CD14-positive monocyte (primary cell): ENCODE measurements at regions not wholly inside any gene's neighbourhood (a gene's known extent, or its start where the extent isn't known, plus 50 kb on each side); places are given as distances from the start of the nearest gene placed in this dataset.

Source experiments
- DNase-seq, 3 donors: peaks; one replicate each; pipeline ENCODE4 v3.0.0-alpha.2; 2011 to 2022
- H2AFZ ChIP-seq: 2 replicates; pipeline ENCODE4 v1.6.0; 2012; ENCODE audit warnings: mild to moderate bottlenecking, low read depth, low read length, inconsistent platforms; ENCODE audit not compliant: insufficient read depth, poor library complexity, severe bottlenecking
- H3K27ac ChIP-seq, 2 donors: 1 replicate in 1 of 2; 2 replicates in 1 of 2; pipeline ENCODE4 v1.5.1; 2012 to 2013; ENCODE audit warnings: low read length in 2 of 2, control low read depth in 1 of 2, inconsistent platforms in 1 of 2, low read depth in 1 of 2, mild to moderate bottlenecking in 1 of 2
- H3K27me3 ChIP-seq, 2 donors: one replicate each; pipeline versions ENCODE4 v1.6.0 to v1.6.1; 2011 to 2013; ENCODE audit warnings: low read length in 2 of 2; ENCODE audit not compliant: control insufficient read depth in 2 of 2, insufficient read depth in 2 of 2
- H3K36me3 ChIP-seq, 2 donors: replicated peaks in 1 of 2; 1 replicate in 1 of 2; 2 replicates in 1 of 2; pipeline versions ENCODE4 v1.5.1 to v1.6.1; 2012 to 2013; ENCODE audit warnings: low read length in 2 of 2, control low read depth in 1 of 2, inconsistent platforms in 1 of 2, mild to moderate bottlenecking in 1 of 2; ENCODE audit not compliant: insufficient read depth in 2 of 2, control insufficient read depth in 1 of 2
- H3K4me1 ChIP-seq, 2 donors: 1 replicate in 1 of 2; 2 replicates in 1 of 2; pipeline versions ENCODE4 v1.5.1 to v1.6.1; 2012 to 2013; ENCODE audit warnings: low read length in 2 of 2, control low read depth in 1 of 2, inconsistent platforms in 1 of 2, mild to moderate bottlenecking in 1 of 2, moderate library complexity in 1 of 2; ENCODE audit not compliant: insufficient read depth in 2 of 2, control insufficient read depth in 1 of 2
- H3K4me2 ChIP-seq: replicated peaks from 2 replicates; pipeline ENCODE3; 2012; ENCODE audit warnings: low read length, moderate library complexity, mild to moderate bottlenecking; ENCODE audit not compliant: poor library complexity, severe bottlenecking; ENCODE audit errors: extremely low read depth
- H3K4me3 ChIP-seq, 3 experiments: fragments of 200-600 bp in 1 of 3; sonication (generic) in 1 of 3; replicated peaks in 1 of 3; 1 replicate in 2 of 3; 2 replicates in 1 of 3; pipeline ENCODE4 v1.5.1; 2011 to 2013; ENCODE audit warnings: low read length in 3 of 3, mild to moderate bottlenecking in 3 of 3, control low read depth in 2 of 3, low read depth in 2 of 3, inconsistent platforms in 1 of 3, moderate library complexity in 1 of 3
- H3K79me2 ChIP-seq: 2 replicates; pipeline ENCODE4 v1.6.0; 2012; ENCODE audit warnings: mild to moderate bottlenecking, control low read depth, inconsistent platforms, low read length, moderate library complexity; ENCODE audit not compliant: insufficient read depth
- H3K9ac ChIP-seq: 2 replicates; pipeline ENCODE4 v1.6.0; 2017; ENCODE audit warnings: low read length, mild to moderate bottlenecking; ENCODE audit not compliant: insufficient read depth, poor library complexity, severe bottlenecking
- H3K9me3 ChIP-seq, 2 donors: replicated peaks in 1 of 2; 1 replicate in 1 of 2; 2 replicates in 1 of 2; pipeline versions ENCODE4 v1.5.1 to v1.6.1; 2012 to 2013; ENCODE audit warnings: low read length in 2 of 2, control low read depth in 1 of 2; ENCODE audit not compliant: control insufficient read depth in 1 of 2, insufficient read depth in 1 of 2
- H4K20me1 ChIP-seq: 2 replicates; pipeline ENCODE4 v1.6.0; 2012; ENCODE audit warnings: mild to moderate bottlenecking, low read length, control low read depth, moderate library complexity; ENCODE audit not compliant: insufficient read depth
- H3K27ac Mint-ChIP-seq, 7 donors: one replicate each; pipeline ENCODE4 v1.8.0; 2020; ENCODE audit warnings: mild to moderate bottlenecking in 7 of 7, mixed read lengths in 7 of 7, moderate library complexity in 6 of 7, inconsistent platforms in 2 of 7
- H3K27me3 Mint-ChIP-seq, 3 donors: one replicate each; pipeline ENCODE4 v1.8.0; 2021 to 2022; ENCODE audit warnings: low read depth in 3 of 3, mild to moderate bottlenecking in 3 of 3, mixed read lengths in 3 of 3, moderate library complexity in 3 of 3, inconsistent platforms in 1 of 3
- H3K36me3 Mint-ChIP-seq, 2 donors: one replicate each; pipeline ENCODE4 v1.8.0; 2020; ENCODE audit warnings: mixed read lengths in 2 of 2, inconsistent platforms in 1 of 2, mild to moderate bottlenecking in 1 of 2
- H3K4me1 Mint-ChIP-seq: one replicate; pipeline ENCODE4 v1.8.0; 2020; ENCODE audit warnings: mild to moderate bottlenecking, mixed read lengths
- H3K4me3 Mint-ChIP-seq, 2 donors: one replicate each; pipeline ENCODE4 v1.8.0; 2020; ENCODE audit warnings: mild to moderate bottlenecking in 2 of 2, mixed read lengths in 2 of 2, moderate library complexity in 1 of 2
- H3K9me3 Mint-ChIP-seq, 7 donors: one replicate each; pipeline ENCODE4 v1.8.0; 2020 to 2022; ENCODE audit warnings: mixed read lengths in 7 of 7, mild to moderate bottlenecking in 6 of 7, moderate library complexity in 6 of 7, inconsistent platforms in 2 of 7
- WGBS: methylation state at CpG from one replicate; pipeline ENCODE4 v1.1.5; 2013; ENCODE audit warnings: missing lambda C conversion rate; ENCODE audit not compliant: insufficient coverage; 5-methylcytosine and 5-hydroxymethylcytosine counted together
- intact Hi-C, 2 donors: fragments of 100-400 bp; cut with micrococcal nuclease; formaldehyde crosslinking; loops; one replicate each; pipeline versions ENCODE4 v1.15.0 to v1.15.1; 2023
- TF ChIP-seq, protein P1 (sequence below): fragments of 200-600 bp; IDR thresholded peaks from one replicate; pipeline ENCODE4 v1.8.0; 2022; ENCODE audit warnings: antibody characterized with exemption, mild to moderate bottlenecking

DNA sequence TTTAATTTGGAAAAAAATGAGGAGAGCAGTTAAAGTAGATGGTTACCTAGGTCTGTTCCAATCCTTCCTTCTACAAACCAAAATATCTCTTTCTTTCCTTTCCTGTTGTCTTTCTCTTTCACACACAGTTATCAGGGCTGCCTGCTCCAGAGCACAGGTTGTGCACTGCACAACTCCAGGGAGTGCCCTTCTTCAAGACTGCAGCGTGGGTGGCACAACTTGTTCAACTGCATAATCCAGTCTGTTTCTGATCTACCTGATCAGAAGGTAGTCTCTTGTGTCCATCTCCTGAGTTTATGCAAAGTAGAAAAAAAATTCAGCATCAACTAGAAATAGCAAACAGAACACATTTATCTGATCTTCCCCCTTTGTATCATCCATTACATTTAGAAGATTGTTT lies 78.1 kb upstream of the COL13A1 start:
- no peak for DNase-seq
- no peaks in the 10 kb centered on the region for H3K36me3 ChIP-seq
- no peaks in the 10 kb centered on the region for H4K20me1 ChIP-seq
- Mint-ChIP-seq H3K9me3 (peaks cover 0 to 7% (median 2%) of the 10 kb centered on the region in 7 donors), H3K27me3 (peaks cover 5 to 10% (median 6%) of the 10 kb centered on the region in 3 donors), H3K4me1 (no peaks in the 10 kb centered on the region), H3K27ac (no peak overlapping the region), H3K4me3 (no peak overlapping the region), H3K36me3 (no peaks in the 10 kb centered on the region)
- H2AFZ ChIP-seq = no peak overlapping the region
- H3K27ac ChIP-seq = no peak overlapping the region
- H3K27me3 ChIP-seq = no peaks in the 10 kb centered on the region
- H3K9ac ChIP-seq = no peak overlapping the region
- H3K4me2 ChIP-seq = no peak overlapping the region
- H3K9me3 ChIP-seq = peaks cover 0 to 7% of the 10 kb centered on the region in 2 donors
- no peak overlapping the region for H3K4me3 ChIP-seq
- H3K4me1 ChIP-seq = no peaks in the 10 kb centered on the region
- H3K79me2 ChIP-seq = no peaks in the 10 kb centered on the region
- intact Hi-C loops = no loop called here
- TF ChIP-seq, protein P1, sequence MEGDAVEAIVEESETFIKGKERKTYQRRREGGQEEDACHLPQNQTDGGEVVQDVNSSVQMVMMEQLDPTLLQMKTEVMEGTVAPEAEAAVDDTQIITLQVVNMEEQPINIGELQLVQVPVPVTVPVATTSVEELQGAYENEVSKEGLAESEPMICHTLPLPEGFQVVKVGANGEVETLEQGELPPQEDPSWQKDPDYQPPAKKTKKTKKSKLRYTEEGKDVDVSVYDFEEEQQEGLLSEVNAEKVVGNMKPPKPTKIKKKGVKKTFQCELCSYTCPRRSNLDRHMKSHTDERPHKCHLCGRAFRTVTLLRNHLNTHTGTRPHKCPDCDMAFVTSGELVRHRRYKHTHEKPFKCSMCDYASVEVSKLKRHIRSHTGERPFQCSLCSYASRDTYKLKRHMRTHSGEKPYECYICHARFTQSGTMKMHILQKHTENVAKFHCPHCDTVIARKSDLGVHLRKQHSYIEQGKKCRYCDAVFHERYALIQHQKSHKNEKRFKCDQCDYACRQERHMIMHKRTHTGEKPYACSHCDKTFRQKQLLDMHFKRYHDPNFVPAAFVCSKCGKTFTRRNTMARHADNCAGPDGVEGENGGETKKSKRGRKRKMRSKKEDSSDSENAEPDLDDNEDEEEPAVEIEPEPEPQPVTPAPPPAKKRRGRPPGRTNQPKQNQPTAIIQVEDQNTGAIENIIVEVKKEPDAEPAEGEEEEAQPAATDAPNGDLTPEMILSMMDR = no peak
- WGBS = 100% methylated on average over 1 of the region's 1 CpG

DNA sequence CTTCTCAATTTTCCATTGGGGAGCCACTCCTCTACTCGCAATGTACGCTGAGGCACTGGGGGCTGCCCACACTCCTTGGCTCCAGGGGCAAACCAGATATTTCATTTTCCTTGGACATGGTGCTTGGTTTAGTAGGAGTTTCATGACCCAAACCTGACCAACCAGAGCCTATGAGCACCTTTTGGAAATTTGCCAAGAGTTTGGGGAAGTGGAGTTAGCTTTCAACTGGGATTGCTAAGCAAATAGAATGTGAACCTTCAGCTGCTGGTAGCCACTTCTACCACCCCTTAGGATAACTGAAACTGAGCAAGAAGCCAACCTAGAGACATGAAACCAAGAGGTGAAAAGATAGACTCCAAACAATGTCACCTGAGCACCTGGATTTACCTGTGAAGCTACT lies 74.9 kb upstream of the COL13A1 start:
- no peak overlapping the region for H3K4me3 Mint-ChIP-seq
- no peaks in the 10 kb centered on the region for H3K79me2 ChIP-seq
- H2AFZ ChIP-seq = no peak overlapping the region
- H3K9ac ChIP-seq = no peak overlapping the region
- no peaks in the 10 kb centered on the region for H3K4me1 ChIP-seq
- no peak for DNase-seq
- H3K9me3 ChIP-seq = no peaks in the 10 kb centered on the region
- H3K4me1 Mint-ChIP-seq = no peaks in the 10 kb centered on the region
- H3K9me3 Mint-ChIP-seq = peaks cover 0 to 1% (median 0%) of the 10 kb centered on the region in 7 donors
- WGBS = no CpG with 5 or more reads among the region's 2 CpGs
- intact Hi-C loops = no loop called here
- H3K4me3 ChIP-seq = no peak overlapping the region
- no peaks in the 10 kb centered on the region for H4K20me1 ChIP-seq
- no peak overlapping the region for H3K27ac ChIP-seq
- no peaks in the 10 kb centered on the region for H3K36me3 Mint-ChIP-seq
- no peak overlapping the region for H3K4me2 ChIP-seq
- no peaks in the 10 kb centered on the region for H3K27me3 ChIP-seq
- no peaks in the 10 kb centered on the region for H3K36me3 ChIP-seq
- H3K27me3 Mint-ChIP-seq = peaks cover 3 to 10% (median 4%) of the 10 kb centered on the region in 3 donors
- H3K27ac Mint-ChIP-seq = no peak overlapping the region
- TF ChIP-seq, protein P1 = no peak
